Large intestine (tissue), 3 donors: ENCODE measurements at regions not wholly inside any gene's neighbourhood (a gene's known extent, or its start where the extent isn't known, plus 50 kb on each side); places are given as distances from the start of the nearest gene placed in this dataset.
"Not testable (repeated sequence)": the region's sequence is repeated elsewhere in the genome, so short reads cannot be mapped to it uniquely, and the experiment has no call there.

Experiments
- DNase-seq, 2 donors: peaks; one replicate each; pipeline versions ENCODE4 v3.0.0 to v3.0.0-alpha.2; 2013
- H3K27ac ChIP-seq: one replicate; pipeline ENCODE4 v1.5.1; 2013; ENCODE audit warnings: low read length
- H3K27me3 ChIP-seq: 2 replicates; pipeline ENCODE4 v1.6.1; 2013; ENCODE audit warnings: low read length; ENCODE audit not compliant: control insufficient read depth, insufficient read depth
- H3K36me3 ChIP-seq: 2 replicates; pipeline ENCODE4 v1.6.1; 2013; ENCODE audit warnings: low read length; ENCODE audit not compliant: control insufficient read depth, insufficient read depth
- H3K4me1 ChIP-seq: one replicate; pipeline ENCODE4 v1.6.1; 2013; ENCODE audit warnings: low read length; ENCODE audit not compliant: control insufficient read depth, insufficient read depth
- H3K4me3 ChIP-seq: one replicate; pipeline ENCODE4 v1.5.1; 2013; ENCODE audit warnings: low read length
- H3K9me3 ChIP-seq: one replicate; pipeline ENCODE4 v1.6.1; 2013; ENCODE audit warnings: mild to moderate bottlenecking, low read depth, low read length, moderate library complexity; ENCODE audit not compliant: control insufficient read depth
- WGBS: methylation state at CpG from one replicate; pipeline ENCODE4 v1.1.5; 2013; ENCODE audit warnings: low lambda C conversion rate; ENCODE audit not compliant: insufficient coverage; 5-methylcytosine and 5-hydroxymethylcytosine counted together

DNA sequence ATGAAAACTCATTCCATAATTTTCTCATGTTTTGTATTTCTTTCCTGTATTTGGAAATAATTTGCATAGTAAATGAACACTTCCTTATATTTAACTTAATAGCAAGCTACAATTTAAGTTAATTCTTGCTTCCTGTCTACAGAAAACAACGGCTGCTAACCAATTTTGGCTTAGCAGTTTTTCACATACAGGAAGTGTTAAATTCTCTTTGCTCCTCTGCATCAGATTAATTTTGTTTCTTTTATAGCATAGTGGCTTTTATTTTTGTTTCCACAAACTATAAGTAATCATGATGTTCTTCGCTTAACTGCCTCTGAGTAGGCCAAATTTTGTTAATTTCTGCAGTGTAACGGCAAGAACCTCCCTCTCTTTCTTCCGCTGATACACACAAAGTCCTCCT lies 182.9 kb downstream of the ALX1 start:
- DNase-seq = no peak
- H3K4me3 ChIP-seq = no peak overlapping the region
- no peak overlapping the region for H3K27ac ChIP-seq
- H3K36me3 ChIP-seq = no peaks in the 10 kb centered on the region
- no peaks in the 10 kb centered on the region for H3K27me3 ChIP-seq
- no peaks in the 10 kb centered on the region for H3K9me3 ChIP-seq
- WGBS = 100% methylated on average over 1 of the region's 4 CpGs
- H3K4me1 ChIP-seq = no peaks in the 10 kb centered on the region

DNA sequence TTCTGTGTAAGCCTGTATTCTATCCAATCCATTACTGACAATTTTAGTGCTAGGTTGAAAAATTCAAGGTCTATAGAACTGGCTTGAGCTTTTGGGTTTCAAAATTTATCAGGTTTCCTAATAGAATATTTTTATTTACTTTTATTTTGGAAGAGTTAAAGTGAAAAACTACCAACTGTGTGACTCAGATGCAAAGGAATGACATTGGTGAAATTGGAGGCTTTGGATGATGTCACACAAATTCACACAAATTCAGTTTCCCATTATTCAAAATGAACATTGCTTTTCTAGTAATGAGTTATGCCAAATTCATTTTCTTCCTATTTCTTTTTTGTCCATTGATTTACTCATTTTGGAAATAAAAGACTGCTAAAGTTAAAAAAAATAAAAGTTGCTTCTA lies 186.9 kb downstream of the ALX1 start:
- DNase-seq = no peak
- H3K9me3 ChIP-seq = no peaks in the 10 kb centered on the region
- no peaks in the 10 kb centered on the region for H3K4me1 ChIP-seq
- H3K4me3 ChIP-seq = no peak overlapping the region
- H3K27ac ChIP-seq = no peak overlapping the region
- no peaks in the 10 kb centered on the region for H3K27me3 ChIP-seq
- no peaks in the 10 kb centered on the region for H3K36me3 ChIP-seq

DNA sequence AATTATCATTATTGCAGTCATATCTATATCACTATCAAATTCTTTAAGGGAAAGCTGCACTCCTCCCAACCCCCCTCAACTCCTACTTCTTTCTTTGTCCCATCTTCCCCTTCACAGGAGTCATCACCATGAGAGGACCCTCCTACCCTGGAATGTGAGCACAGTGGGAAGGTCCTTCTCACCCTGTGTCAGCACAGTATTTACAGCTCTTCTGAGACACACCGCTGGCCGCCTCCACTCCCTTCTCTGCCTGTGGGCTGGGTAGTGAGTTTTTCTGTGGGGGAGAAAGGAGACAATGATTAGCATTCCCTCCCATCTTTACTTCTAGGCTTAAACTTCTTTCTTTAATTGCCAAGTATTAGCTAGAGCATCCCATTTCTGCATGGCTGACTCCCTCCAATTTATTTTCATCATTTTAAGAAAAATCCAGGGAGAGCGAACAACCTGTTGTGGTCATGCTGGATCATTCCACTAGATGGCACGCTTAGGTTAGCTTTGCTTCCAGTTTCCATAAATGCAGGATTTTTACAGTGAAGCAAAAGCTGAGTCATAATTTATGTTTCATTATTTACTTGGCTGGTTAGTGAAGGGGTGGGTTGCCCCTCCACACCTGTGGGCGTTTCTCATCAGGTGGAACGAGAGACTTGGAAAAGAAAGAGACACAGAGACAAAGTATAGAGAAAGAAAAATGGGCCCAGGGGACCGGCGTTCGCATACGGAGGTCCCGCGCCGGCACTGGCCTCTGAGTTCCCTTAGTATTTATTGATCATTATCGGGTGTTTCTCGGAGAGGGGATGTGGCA lies 188.5 kb downstream of the ALX1 start:
- H3K4me1 ChIP-seq = no peaks in the 10 kb centered on the region
- H3K36me3 ChIP-seq = no peaks in the 10 kb centered on the region
- peak overlapping the region; percentile 40 for H3K4me3 ChIP-seq
- 0% methylated on average over 1 of the region's 15 CpGs for WGBS
- no peak overlapping the region for H3K27ac ChIP-seq
- H3K9me3 ChIP-seq = no peaks in the 10 kb centered on the region
- H3K27me3 ChIP-seq = no peaks in the 10 kb centered on the region
- DNase-seq = peak; percentile 50 to 58

DNA sequence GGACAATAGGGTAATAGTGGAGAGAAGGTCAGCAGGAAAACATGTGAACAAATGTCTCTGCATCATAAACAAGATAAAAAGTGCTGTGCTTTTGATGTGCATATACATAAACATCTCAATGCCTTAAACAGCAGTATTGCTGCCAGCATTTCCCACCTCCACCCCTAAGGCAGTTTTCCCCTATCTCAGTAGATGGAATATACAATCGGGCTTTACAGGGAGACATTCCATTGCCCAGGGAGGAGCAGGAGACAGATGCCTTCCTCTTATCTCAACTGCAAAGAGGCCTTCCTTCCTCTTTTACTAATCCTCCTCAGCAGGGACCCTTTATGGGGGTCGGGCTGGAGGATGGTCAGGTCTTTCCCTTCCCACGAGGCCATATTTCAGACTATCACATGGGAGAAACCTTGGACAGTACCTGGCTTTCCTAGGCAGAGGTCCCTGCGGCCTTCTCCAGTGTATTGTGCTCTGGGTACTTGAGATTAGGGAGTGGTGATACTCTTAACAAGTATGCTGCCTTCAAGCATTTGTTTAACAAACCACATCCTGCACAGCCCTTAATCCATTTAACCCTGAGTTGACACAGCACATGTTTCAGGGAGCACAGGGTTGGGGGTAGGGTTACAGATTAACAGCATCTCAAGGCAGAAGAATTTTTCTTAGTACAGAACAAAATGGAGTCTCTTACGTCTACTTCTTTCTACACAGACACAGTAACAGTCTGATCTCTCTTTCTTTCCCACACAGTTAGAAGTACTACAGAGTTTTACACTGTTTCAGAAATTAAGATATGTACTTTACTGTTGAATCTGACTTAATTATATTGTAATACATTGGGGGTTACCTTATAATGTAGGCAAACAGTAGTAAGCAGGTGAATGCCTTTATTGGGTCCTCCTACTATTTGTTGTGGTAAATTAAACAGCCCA lies 189.4 kb downstream of the ALX1 start:
- H3K9me3 ChIP-seq, H3K27me3 ChIP-seq, H3K4me1 ChIP-seq, H3K36me3 ChIP-seq, H3K27ac ChIP-seq: not testable (repeated sequence)
- H3K4me3 ChIP-seq = peak overlapping the region; percentile 40
- no CpG with 5 or more reads among the region's 5 CpGs for WGBS
- peak in 1 of 2 donors; percentile 22 for DNase-seq

DNA sequence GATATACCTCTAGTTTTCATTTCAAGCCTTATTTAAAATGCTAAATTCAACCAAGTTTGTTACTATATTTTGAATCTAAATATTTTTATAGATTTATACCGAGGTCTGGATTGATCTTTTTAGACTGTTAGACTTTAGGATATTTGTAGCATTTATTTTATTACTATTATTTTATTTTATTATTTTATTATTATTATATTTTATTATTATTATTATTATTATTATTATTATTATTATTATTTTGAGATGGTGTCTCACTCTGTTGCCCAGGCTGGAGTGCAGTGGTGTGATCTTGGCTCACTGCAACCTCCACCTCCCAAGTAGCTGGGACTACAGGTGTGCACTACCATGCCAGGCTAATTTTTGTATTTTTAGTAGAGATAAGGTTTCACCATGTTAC lies 195.3 kb downstream of the ALX1 start:
- DNase-seq, H3K4me1 ChIP-seq, H3K27ac ChIP-seq, H3K36me3 ChIP-seq, H3K27me3 ChIP-seq, H3K4me3 ChIP-seq, H3K9me3 ChIP-seq: not testable (repeated sequence)
- 88% methylated on average over 1 of the region's 1 CpG for WGBS

DNA sequence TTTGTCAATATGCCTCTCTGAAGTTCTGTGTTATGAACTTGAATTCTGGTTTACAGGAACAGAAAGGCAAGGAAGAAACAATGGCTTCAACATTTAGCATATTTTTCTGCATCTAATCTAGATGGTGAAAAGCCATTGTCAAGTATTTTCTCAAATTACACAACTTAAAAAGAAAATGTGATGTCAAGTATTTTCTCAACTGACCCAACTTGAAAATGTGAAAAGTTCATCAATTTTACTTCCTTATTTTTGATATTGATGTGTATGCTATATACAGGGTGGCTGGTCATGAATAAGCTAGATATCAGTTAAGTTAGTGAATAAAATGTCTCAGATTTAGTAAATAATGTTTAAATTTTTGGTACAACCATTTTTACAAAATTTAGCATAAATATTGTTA lies 196.7 kb downstream of the ALX1 start:
- H3K36me3 ChIP-seq = no peaks in the 10 kb centered on the region
- H3K4me3 ChIP-seq = no peak overlapping the region
- H3K9me3 ChIP-seq = no peaks in the 10 kb centered on the region
- no peak overlapping the region for H3K27ac ChIP-seq
- no peaks in the 10 kb centered on the region for H3K27me3 ChIP-seq
- no peaks in the 10 kb centered on the region for H3K4me1 ChIP-seq
- no peak for DNase-seq

DNA sequence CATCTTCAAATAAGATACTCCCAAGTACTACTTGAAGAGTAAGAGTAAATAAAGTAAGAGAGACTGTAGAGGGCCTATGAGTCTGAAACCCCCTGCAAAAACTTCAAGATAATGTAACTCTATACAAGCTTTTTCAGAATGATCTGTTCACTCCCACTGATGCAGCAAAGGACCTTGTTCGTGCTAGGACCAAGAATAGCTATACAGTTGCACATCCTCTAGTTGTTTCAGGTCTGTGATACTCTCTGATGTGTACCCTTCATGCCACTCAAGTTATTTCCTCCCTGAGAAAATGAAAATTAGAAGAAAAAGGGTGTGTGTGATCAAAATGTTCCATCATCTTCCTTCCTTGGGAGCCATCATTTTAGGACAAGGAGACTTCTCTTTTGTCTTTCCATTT lies 204.4 kb downstream of the ALX1 start:
- Histone ChIP-seq H3K27me3 (no peaks in the 10 kb centered on the region), H3K4me3 (no peak overlapping the region), H3K36me3 (no peaks in the 10 kb centered on the region), H3K4me1 (no peaks in the 10 kb centered on the region), H3K27ac (no peak overlapping the region), H3K9me3 (no peaks in the 10 kb centered on the region)
- no CpG with 5 or more reads among the region's 1 CpG for WGBS
- DNase-seq = no peak

DNA sequence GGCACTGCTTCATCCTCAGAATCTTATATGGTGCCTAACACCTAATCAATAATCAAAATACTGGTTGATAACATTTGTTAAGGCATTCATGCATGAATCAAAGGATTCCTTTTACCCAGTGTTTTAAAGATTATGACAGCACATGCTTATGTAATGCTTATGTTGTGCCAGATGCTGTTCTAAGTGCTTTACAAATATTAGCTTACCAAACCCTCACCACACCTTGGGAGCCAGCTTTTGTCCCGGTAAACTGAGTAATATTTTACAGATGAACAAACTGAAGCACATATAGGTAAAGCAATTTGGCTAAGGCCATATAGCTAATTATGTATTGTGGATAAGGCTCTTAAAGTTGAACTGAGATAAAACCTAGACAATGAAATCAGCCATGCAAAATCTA lies 209.2 kb downstream of the ALX1 start:
- WGBS = no CpG with 5 or more reads among the region's 1 CpG
- Histone ChIP-seq H3K4me1 (no peaks in the 10 kb centered on the region), H3K36me3 (no peaks in the 10 kb centered on the region), H3K4me3 (no peak overlapping the region), H3K9me3 (peaks cover 8% of the 10 kb centered on the region), H3K27ac (no peak overlapping the region), H3K27me3 (no peaks in the 10 kb centered on the region)
- no peak for DNase-seq

DNA sequence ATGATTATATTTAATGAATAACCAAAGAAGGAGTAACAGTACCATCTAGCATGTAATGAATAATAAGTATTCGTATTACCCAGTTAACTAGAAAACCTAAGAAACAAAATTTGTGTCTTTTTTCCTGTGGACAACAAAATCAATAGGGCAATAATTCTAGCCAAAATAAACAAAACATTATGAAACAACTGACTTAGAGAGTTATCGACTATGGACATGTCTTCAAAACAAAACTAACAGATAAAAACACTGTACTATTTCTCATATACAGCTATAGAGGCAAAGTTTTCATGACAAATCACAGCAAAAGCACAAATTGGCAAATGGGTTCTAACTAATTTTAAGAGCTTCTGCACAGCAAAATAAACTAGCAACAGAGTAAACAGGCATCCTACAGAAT lies 224.1 kb downstream of the ALX1 start:
- WGBS = 94% methylated on average over 2 of the region's 2 CpGs
- H3K4me1 ChIP-seq = no peaks in the 10 kb centered on the region
- no peaks in the 10 kb centered on the region for H3K36me3 ChIP-seq
- no peak overlapping the region for H3K4me3 ChIP-seq
- H3K27ac ChIP-seq = no peak overlapping the region
- no peak for DNase-seq
- no peaks in the 10 kb centered on the region for H3K27me3 ChIP-seq
- no peaks in the 10 kb centered on the region for H3K9me3 ChIP-seq

DNA sequence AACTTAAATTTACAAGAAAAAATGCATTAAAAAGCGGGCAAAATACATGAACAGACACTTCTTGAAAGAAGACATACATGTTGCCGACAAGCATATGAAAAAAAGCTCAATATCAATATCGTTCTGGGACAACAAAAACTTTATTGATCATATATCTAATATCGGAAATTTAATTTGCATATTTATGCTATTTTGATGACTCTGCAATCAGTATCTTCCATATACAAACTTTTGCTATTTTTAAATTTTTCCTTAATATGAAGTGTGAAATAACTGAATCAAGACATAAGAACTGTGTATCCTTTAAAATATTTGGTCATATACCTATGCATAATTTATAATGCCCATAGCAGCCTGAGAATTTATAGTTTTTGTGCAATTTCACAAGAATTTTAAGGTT lies 224.6 kb downstream of the ALX1 start:
- no peaks in the 10 kb centered on the region for H3K27me3 ChIP-seq
- no peaks in the 10 kb centered on the region for H3K9me3 ChIP-seq
- H3K27ac ChIP-seq = no peak overlapping the region
- 100% methylated on average over 3 of the region's 4 CpGs for WGBS
- no peaks in the 10 kb centered on the region for H3K36me3 ChIP-seq
- H3K4me1 ChIP-seq = no peaks in the 10 kb centered on the region
- DNase-seq = no peak
- no peak overlapping the region for H3K4me3 ChIP-seq

DNA sequence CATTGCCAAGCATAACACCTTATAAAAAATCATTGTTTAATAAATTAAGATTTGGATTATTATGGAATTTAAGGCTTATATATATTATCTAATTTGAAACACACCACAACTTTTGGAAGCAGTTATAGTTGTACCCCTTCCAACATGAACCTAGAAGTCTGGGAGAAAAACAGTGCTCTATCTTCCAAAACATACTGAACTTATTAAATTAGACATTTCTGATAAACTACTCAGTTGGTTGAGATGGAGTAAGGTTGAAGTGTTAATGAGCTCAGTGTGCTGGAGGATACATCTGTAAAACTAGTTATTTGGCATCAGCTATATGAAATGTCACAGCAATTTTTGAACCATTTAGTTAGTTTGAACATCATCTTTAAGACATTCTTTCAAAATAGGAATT lies 227.4 kb downstream of the ALX1 start:
- Histone ChIP-seq H3K9me3 (no peaks in the 10 kb centered on the region), H3K4me1 (no peaks in the 10 kb centered on the region), H3K36me3 (no peaks in the 10 kb centered on the region), H3K27ac (no peak overlapping the region), H3K4me3 (no peak overlapping the region), H3K27me3 (no peaks in the 10 kb centered on the region)
- no peak for DNase-seq
